B cell (primary cell): ENCODE measurements at regions not wholly inside any gene's neighbourhood (a gene's known extent, or its start where the extent isn't known, plus 50 kb on each side); places are given as distances from the start of the nearest gene placed in this dataset.

Source experiments
- CTCF ChIP-seq: fragments of 200-600 bp; IDR thresholded peaks from one replicate; pipeline ENCODE4 v1.8.0; 2022; ENCODE audit warnings: antibody characterized with exemption, mild to moderate bottlenecking
- EZH2 ChIP-seq: IDR thresholded peaks from 2 replicates; pipeline ENCODE4 v1.6.1; 2012; ENCODE audit warnings: borderline replicate concordance, low read depth, mild to moderate bottlenecking, moderate library complexity, low read length; ENCODE audit not compliant: insufficient read depth, poor library complexity, severe bottlenecking

GRCh38 chrX:45566456-45566855, 365.8 kb upstream of the DIPK2B start:
- TF ChIP-seq CTCF (no peak), EZH2 (no peak)
